PC-3 (cell line): ENCODE measurements at regions not wholly inside any gene's neighbourhood (a gene's known extent, or its start where the extent isn't known, plus 50 kb on each side); places are given as distances from the start of the nearest gene placed in this dataset.

Experiments
- ATAC-seq: fragments of 200-7000 bp; cut with Tn5 transposase; 2 replicates; pipeline ENCODE4 v1.9.1; 2020; ENCODE audit warnings: mild to moderate bottlenecking, moderate library complexity
- BruUV-seq: library from RNA; stranded (reverse); fragments of 400-500 nt; replicated peaks from 2 replicates; lab custom pipeline; 2021; lab: Mats Ljungman, UMichigan
- CTCF ChIA-PET: fragments of 300-600 bp; sonication (Branson Sonifier 250); formaldehyde crosslinking; loops from one replicate; lab custom pipeline; 2022; ENCODE audit warnings: antibody characterized with exemption; lab: Charles Lee
- POLR2A ChIA-PET: fragments of 300-600 bp; sonication (Branson Sonifier 250); formaldehyde crosslinking; loops from one replicate; lab custom pipeline; 2022; ENCODE audit warnings: antibody characterized with exemption; ENCODE audit not compliant: unreplicated experiment; lab: Charles Lee
- DNase-seq: peaks from one replicate; pipeline ENCODE4 v3.0.0-alpha.2; 2015
- H2AFZ ChIP-seq: fragments of 300-600 bp; sonication (generic); 2 replicates; pipeline ENCODE4 v1.6.0; 2016; ENCODE audit warnings: antibody characterized with exemption, low read length
- H3F3A ChIP-seq: fragments of 300-600 bp; sonication (generic); one replicate; pipeline ENCODE4 v1.6.0; 2017; ENCODE audit warnings: antibody characterized with exemption, low read length, control low read depth, mild to moderate bottlenecking; ENCODE audit not compliant: unreplicated experiment
- H3K27ac ChIP-seq: fragments of 300-600 bp; sonication (generic); 2 replicates; pipeline ENCODE4 v1.5.1; 2016; ENCODE audit warnings: mild to moderate bottlenecking, low read length
- H3K27me3 ChIP-seq: fragments of 300-600 bp; sonication (generic); 2 replicates; pipeline ENCODE4 v1.6.1; 2016; ENCODE audit warnings: low read length, mixed read lengths
- H3K36me3 ChIP-seq: fragments of 300-600 bp; sonication (generic); 2 replicates; pipeline ENCODE4 v1.6.1; 2016; ENCODE audit warnings: low read depth, mixed run types, low read length, mixed read lengths
- H3K4me1 ChIP-seq: fragments of 300-600 bp; sonication (generic); 2 replicates; pipeline ENCODE4 v1.5.1; 2016; ENCODE audit warnings: low read length; ENCODE audit not compliant: insufficient read depth
- H3K4me2 ChIP-seq: fragments of 300-600 bp; sonication (generic); 2 replicates; pipeline ENCODE4 v1.6.0; 2016; ENCODE audit warnings: low read length
- H3K4me3 ChIP-seq: fragments of 300-600 bp; sonication (generic); 2 replicates; pipeline ENCODE4 v1.5.1; 2016; ENCODE audit warnings: mild to moderate bottlenecking, low read length, mixed read lengths
- H3K79me2 ChIP-seq: fragments of 300-600 bp; sonication (generic); 2 replicates; pipeline ENCODE4 v1.6.1; 2017; ENCODE audit warnings: low read length, mixed read lengths
- H3K9ac ChIP-seq: fragments of 300-600 bp; sonication (generic); 2 replicates; pipeline ENCODE4 v1.6.0; 2016; ENCODE audit warnings: mild to moderate bottlenecking, low read length
- H3K9me2 ChIP-seq: fragments of 300-600 bp; sonication (generic); replicated peaks from 2 replicates; pipeline ENCODE4 v1.6.1; 2016; ENCODE audit warnings: mixed run types, low read length, mixed read lengths
- H3K9me3 ChIP-seq: fragments of 300-600 bp; sonication (generic); 2 replicates; pipeline ENCODE4 v1.6.1; 2016; ENCODE audit warnings: low read length, mixed read lengths
- H4K20me1 ChIP-seq: fragments of 300-600 bp; sonication (generic); 2 replicates; pipeline ENCODE4 v1.6.1; 2016; ENCODE audit warnings: low read length, mixed read lengths
- CTCF ChIP-seq: fragments of 300-600 bp; sonication (generic); conservative IDR thresholded peaks from 2 replicates; pipeline ENCODE4 v1.5.1; 2017; ENCODE audit warnings: antibody characterized with exemption, low read depth, mild to moderate bottlenecking, low read length
- EZH2 ChIP-seq: fragments of 300-600 bp; sonication (generic); IDR thresholded peaks from one replicate; pipeline ENCODE4 v1.6.1; 2017; ENCODE audit warnings: antibody characterized with exemption, mild to moderate bottlenecking, low read length; ENCODE audit not compliant: unreplicated experiment
- EZH2phosphoT487 ChIP-seq: fragments of 300-600 bp; sonication (generic); IDR thresholded peaks from 2 replicates; pipeline ENCODE4 v1.6.1; 2018; ENCODE audit warnings: mild to moderate bottlenecking, antibody characterized with exemption, low read length, borderline replicate concordance
- intact Hi-C: fragments of 100-400 bp; cut with micrococcal nuclease; formaldehyde crosslinking; loops from 2 replicates; pipeline ENCODE4 v1.9.0; 2023

- H3K4me2 ChIP-seq, result peak overlapping the region; percentile 35
- ChIA-PET POLR2A (interaction anchor here (0.7 kb wide), 1 partner anchor 13 kb away, joined by 4 read pairs; no protein-coding TSS in a partner anchor), CTCF (no interaction called here)
- no peaks in the 10 kb centered on the region for H3K9me3 ChIP-seq
- no peak overlapping the region for H2AFZ ChIP-seq
- H3K4me3 ChIP-seq, result no peak overlapping the region
- H3K36me3 ChIP-seq, result no peaks in the 10 kb centered on the region
- H3K4me1 ChIP-seq, result peaks cover 39% of the 10 kb centered on the region
- H3F3A ChIP-seq, result peaks cover 6% of the 10 kb centered on the region
- TF ChIP-seq EZH2phosphoT487, result no peak
- no peak for TF ChIP-seq CTCF
- no peak for TF ChIP-seq EZH2
- DNase-seq (peak; percentile 80), ATAC-seq (peak; percentile 53)
- 0 out of 2 replicates have a peak, but pooled peaks cover 4% of the 10 kb centered on the region for H3K9me2 ChIP-seq
- no peaks in the 10 kb centered on the region for H3K27me3 ChIP-seq
- intact Hi-C loops, result loop anchor here (1.0 to 10.0 kb wide), 2 partner anchors 177 to 291 kb away; no protein-coding TSS in a partner anchor
- H3K79me2 ChIP-seq, result no peaks in the 10 kb centered on the region
- no TSS peak for BruUV-seq
- H3K27ac ChIP-seq, result peak overlapping the region; percentile 50
- no peaks in the 10 kb centered on the region for H4K20me1 ChIP-seq
- no peak overlapping the region for H3K9ac ChIP-seq
Observed at GRCh38 chr14:58737511-58737910, 99.7 kb downstream of the DACT1 start.

- no peaks in the 10 kb centered on the region for H3K36me3 ChIP-seq
- BruUV-seq, result no TSS peak
- TF ChIP-seq EZH2 (no peak), CTCF (no peak), EZH2phosphoT487 (no peak)
- peak overlapping the region; percentile 35 for H3K4me2 ChIP-seq
- peaks cover 32% of the 10 kb centered on the region for H3K4me1 ChIP-seq
- peak overlapping the region; percentile 50 for H3K27ac ChIP-seq
- H3K9ac ChIP-seq, result no peak overlapping the region
- no peaks in the 10 kb centered on the region for H4K20me1 ChIP-seq
- ChIA-PET POLR2A (no interaction called here), CTCF (no interaction called here)
- H3K27me3 ChIP-seq, result no peaks in the 10 kb centered on the region
- H3F3A ChIP-seq, result peaks cover 5% of the 10 kb centered on the region
- H3K4me3 ChIP-seq, result no peak overlapping the region
- ATAC-seq (peak; percentile 99), DNase-seq (peak; percentile 99)
- H3K9me3 ChIP-seq, result no peaks in the 10 kb centered on the region
- H2AFZ ChIP-seq, result no peak overlapping the region
- intact Hi-C loops, result loop anchor here (1.0 to 10.0 kb wide), 2 partner anchors 8 to 176 kb away; no protein-coding TSS in a partner anchor
- H3K9me2 ChIP-seq, result 0 out of 2 replicates have a peak, but pooled peaks cover 3% of the 10 kb centered on the region
- H3K79me2 ChIP-seq, result no peaks in the 10 kb centered on the region
Observed at GRCh38 chr14:58738189-58738836, 100.6 kb downstream of the DACT1 start.

GRCh38 chr14:58738876-58739275 is 101.1 kb downstream of the DACT1 start:
- no peaks in the 10 kb centered on the region for H3K27me3 ChIP-seq
- TF ChIP-seq CTCF, result no peak
- no peak for TF ChIP-seq EZH2phosphoT487
- TF ChIP-seq EZH2, result no peak
- peak overlapping the region; percentile 30 for H3K4me2 ChIP-seq
- no peak overlapping the region for H3K4me3 ChIP-seq
- H4K20me1 ChIP-seq, result no peaks in the 10 kb centered on the region
- no peaks in the 10 kb centered on the region for H3K9me3 ChIP-seq
- H3K9me2 ChIP-seq, result no peaks in the 10 kb centered on the region
- DNase-seq, result peak; percentile 30
- peaks cover 32% of the 10 kb centered on the region for H3K4me1 ChIP-seq
- H3K36me3 ChIP-seq, result no peaks in the 10 kb centered on the region
- ChIA-PET CTCF (no interaction called here), POLR2A (no interaction called here)
- H2AFZ ChIP-seq, result no peak overlapping the region
- H3K9ac ChIP-seq, result no peak overlapping the region
- BruUV-seq, result no TSS peak
- peaks cover 5% of the 10 kb centered on the region for H3F3A ChIP-seq
- intact Hi-C loops, result loop anchor here (1.0 to 10.0 kb wide), 2 partner anchors 7 to 176 kb away; no protein-coding TSS in a partner anchor
- no peaks in the 10 kb centered on the region for H3K79me2 ChIP-seq
- no peak for ATAC-seq
- peak overlapping the region; percentile 50 for H3K27ac ChIP-seq
